ENCODE measurements at regions not wholly inside any gene's neighbourhood (a gene's known extent, or its start where the extent isn't known, plus 50 kb on each side); places are given as distances from the start of the nearest gene placed in this dataset.

- H3K18ac ChIP-seq (ENCODE audit: insufficient read length, low read depth, low read length), result no peak overlapping the region
- no peak overlapping the region for H2BK20ac ChIP-seq (ENCODE audit: low read depth, low read length, poor library complexity, severe bottlenecking)
- no peak overlapping the region for H2AK5ac ChIP-seq (ENCODE audit: insufficient read length, low read length)
- TF ChIP-seq CTCF (conservative IDR thresholded peaks at IDR 0.05), result no peak
- no peak overlapping the region for H3K4ac ChIP-seq (ENCODE audit: low read depth, low read length)
- H2BK12ac ChIP-seq (ENCODE audit: insufficient read length, low read depth, low read length), result no peak overlapping the region
- no peaks in the 10 kb centered on the region for H3K79me1 ChIP-seq (ENCODE audit: insufficient read depth, low read depth, low read length, poor library complexity, severe bottlenecking)
- no peak overlapping the region for H2BK15ac ChIP-seq (ENCODE audit: low read depth, low read length)
- H2BK5ac ChIP-seq (ENCODE audit: insufficient read length, low read length), result no peak overlapping the region
- no peak overlapping the region for H2AFZ ChIP-seq (ENCODE audit: low read length)
- no peak overlapping the region for H4K5ac ChIP-seq (ENCODE audit: insufficient read length, low read depth, low read length)
- DNase-seq, result no peak
- no peaks in the 10 kb centered on the region for H3K9me3 ChIP-seq (ENCODE audit: control insufficient read depth, low read depth, low read length)
- no peak overlapping the region for H3K27ac ChIP-seq (ENCODE audit: insufficient read length, low read depth, low read length)
- H4K20me1 ChIP-seq (ENCODE audit: control insufficient read depth, insufficient read depth, insufficient read length), result no peaks in the 10 kb centered on the region
- Mint-ChIP-seq H3K9me3 (peaks cover 0 to 4% of the 10 kb centered on the region in 2 experiments; a peak in 4 of 5 replicates), H3K4me1 (peaks cover 2 to 10% of the 10 kb centered on the region in 2 experiments; a peak in 3 of 4 replicates), H3K27me3 (ENCODE audit: low read depth) (no peaks in the 10 kb centered on the region), H3K27ac (no peak overlapping the region; a peak in 1 of 7 replicates), H3K36me3 (ENCODE audit: insufficient read depth in 1 of 3, low read depth in 3 of 3) (peaks cover 0 to 4% (median 0%) of the 10 kb centered on the region in 3 experiments; a peak in 3 of 7 replicates), H3K4me3 (no peak overlapping the region)
- H3K4me1 ChIP-seq (ENCODE audit: insufficient read depth, low read length), result no peaks in the 10 kb centered on the region
- no peak overlapping the region for H3K4me2 ChIP-seq (ENCODE audit: insufficient read depth, insufficient read length, low read length)
- H3K23ac ChIP-seq (ENCODE audit: insufficient read length, low read depth, low read length), result no peak overlapping the region
- no peaks in the 10 kb centered on the region for H3K27me3 ChIP-seq (ENCODE audit: insufficient read depth, low read length)
- H4K91ac ChIP-seq (ENCODE audit: insufficient read length, low read depth, low read length), result no peak overlapping the region
- H3K9ac ChIP-seq (ENCODE audit: extremely low read depth, insufficient read length, low read length), result no peak overlapping the region
- no peak overlapping the region for H3T11ph ChIP-seq (ENCODE audit: low read length)
- no peak overlapping the region for H4K8ac ChIP-seq (replicated peaks; ENCODE audit: insufficient read length, low read depth, low read length)
- H3K56ac ChIP-seq (ENCODE audit: insufficient read length, low read depth, low read length), result no peak overlapping the region
- no peak overlapping the region for H2BK120ac ChIP-seq (ENCODE audit: low read depth, low read length, poor library complexity, severe bottlenecking)
- no peak overlapping the region for H3K14ac ChIP-seq (ENCODE audit: insufficient read depth, low read length)
- H3K23me2 ChIP-seq (ENCODE audit: insufficient read length, low read depth, low read length, poor library complexity, severe bottlenecking), result no peaks in the 10 kb centered on the region
- WGBS (ENCODE audit: extremely low coverage, insufficient read length, low lambda C conversion rate), result no CpG with 5 or more reads among the region's 3 CpGs
- no peaks in the 10 kb centered on the region for H3K79me2 ChIP-seq (ENCODE audit: insufficient read depth, low read length)
Observed at GRCh38 chr4:165631208-165631894, 241.7 kb upstream of the TLL1 start.

Data from H9 (cell line).